H9 (cell line): ENCODE measurements at regions not wholly inside any gene's neighbourhood (a gene's known extent, or its start where the extent isn't known, plus 50 kb on each side); places are given as distances from the start of the nearest gene placed in this dataset.

Experiments used
- DNase-seq: peaks from one replicate; pipeline ENCODE4 v3.0.0-alpha.2; 2017
- H2AFZ ChIP-seq: one replicate; pipeline ENCODE4 v1.6.1; 2013; ENCODE audit warnings: mild to moderate bottlenecking, low read length, control low read depth, moderate library complexity
- H2AK5ac ChIP-seq: 2 replicates; pipeline ENCODE4 v1.6.1; 2013; ENCODE audit warnings: low read length, control low read depth, mixed read lengths; ENCODE audit not compliant: insufficient read length
- H2BK120ac ChIP-seq: one replicate; pipeline ENCODE4 v1.6.1; 2013; ENCODE audit warnings: low read depth, mild to moderate bottlenecking, low read length, control low read depth, inconsistent platforms; ENCODE audit not compliant: poor library complexity, severe bottlenecking
- H2BK12ac ChIP-seq: 2 replicates; pipeline ENCODE4 v1.6.1; 2013; ENCODE audit warnings: low read length, control low read depth, mixed read lengths, low read depth; ENCODE audit not compliant: insufficient read length
- H2BK15ac ChIP-seq: 2 replicates; pipeline ENCODE4 v1.6.1; 2013; ENCODE audit warnings: low read depth, low read length, control low read depth
- H2BK20ac ChIP-seq: one replicate; pipeline ENCODE4 v1.6.1; 2013; ENCODE audit warnings: low read depth, mild to moderate bottlenecking, low read length, control low read depth, inconsistent platforms; ENCODE audit not compliant: poor library complexity, severe bottlenecking
- H2BK5ac ChIP-seq: 2 replicates; pipeline ENCODE4 v1.6.1; 2013; ENCODE audit warnings: low read length, control low read depth, mixed read lengths; ENCODE audit not compliant: insufficient read length
- H3K14ac ChIP-seq: 2 replicates; pipeline ENCODE4 v1.6.1; 2013; ENCODE audit warnings: low read length, control low read depth; ENCODE audit not compliant: insufficient read depth
- H3K18ac ChIP-seq: 2 replicates; pipeline ENCODE4 v1.6.1; 2013; ENCODE audit warnings: low read depth, mild to moderate bottlenecking, mixed read lengths, low read length, control low read depth; ENCODE audit not compliant: insufficient read length
- H3K23ac ChIP-seq: 2 replicates; pipeline ENCODE4 v1.6.1; 2013; ENCODE audit warnings: low read length, control low read depth, mixed read lengths, low read depth; ENCODE audit not compliant: insufficient read length
- H3K23me2 ChIP-seq: 2 replicates; pipeline ENCODE4 v1.6.1; 2013; ENCODE audit warnings: low read depth, mild to moderate bottlenecking, mixed read lengths, low read length, control low read depth; ENCODE audit not compliant: insufficient read length, poor library complexity, severe bottlenecking
- H3K27ac ChIP-seq: 2 replicates; pipeline ENCODE4 v1.5.1; 2013; ENCODE audit warnings: low read length, control low read depth, mixed read lengths, low read depth; ENCODE audit not compliant: insufficient read length
- H3K27me3 ChIP-seq: 2 replicates; pipeline ENCODE4 v1.6.1; 2013; ENCODE audit warnings: low read length, control low read depth, inconsistent platforms; ENCODE audit not compliant: insufficient read depth
- H3K4ac ChIP-seq: 2 replicates; pipeline ENCODE4 v1.6.1; 2013; ENCODE audit warnings: low read depth, mild to moderate bottlenecking, control low read depth, inconsistent platforms, low read length, moderate library complexity
- H3K4me1 ChIP-seq: 2 replicates; pipeline ENCODE4 v1.6.1; 2013; ENCODE audit warnings: low read length, control low read depth, inconsistent platforms; ENCODE audit not compliant: insufficient read depth
- H3K4me2 ChIP-seq: 2 replicates; pipeline ENCODE4 v1.6.1; 2013; ENCODE audit warnings: low read length, control low read depth, mixed read lengths; ENCODE audit not compliant: insufficient read length, insufficient read depth
- H3K56ac ChIP-seq: 2 replicates; pipeline ENCODE4 v1.6.1; 2013; ENCODE audit warnings: low read depth, mild to moderate bottlenecking, mixed read lengths, low read length, control low read depth; ENCODE audit not compliant: insufficient read length
- H3K79me1 ChIP-seq: 2 replicates; pipeline ENCODE4 v1.6.1; 2013; ENCODE audit warnings: low read depth, mild to moderate bottlenecking, moderate library complexity, low read length, control low read depth, inconsistent platforms; ENCODE audit not compliant: insufficient read depth, poor library complexity, severe bottlenecking
- H3K79me2 ChIP-seq: 2 replicates; pipeline ENCODE4 v1.6.1; 2013; ENCODE audit warnings: low read length, control low read depth, inconsistent platforms; ENCODE audit not compliant: insufficient read depth
- H3K9ac ChIP-seq: 2 replicates; pipeline ENCODE4 v1.6.1; 2013; ENCODE audit warnings: low read length, control low read depth, mixed read lengths; ENCODE audit not compliant: insufficient read length; ENCODE audit errors: extremely low read depth
- H3K9me3 ChIP-seq: one replicate; pipeline ENCODE4 v1.6.1; 2013; ENCODE audit warnings: low read depth, low read length, inconsistent platforms; ENCODE audit not compliant: control insufficient read depth
- H3T11ph ChIP-seq: one replicate; pipeline ENCODE4 v1.6.1; 2013; ENCODE audit warnings: mild to moderate bottlenecking, low read length, control low read depth, inconsistent platforms
- H4K20me1 ChIP-seq: one replicate; pipeline ENCODE4 v1.6.1; 2013; ENCODE audit not compliant: control insufficient read depth, insufficient read length, insufficient read depth
- H4K5ac ChIP-seq: 2 replicates; pipeline ENCODE4 v1.6.1; 2013; ENCODE audit warnings: low read depth, mild to moderate bottlenecking, mixed read lengths, low read length, control low read depth; ENCODE audit not compliant: insufficient read length
- H4K8ac ChIP-seq: replicated peaks from 2 replicates; pipeline ENCODE4 v1.6.1; 2013; ENCODE audit warnings: low read length, control low read depth, mixed read lengths, low read depth; ENCODE audit not compliant: insufficient read length
- H4K91ac ChIP-seq: 2 replicates; pipeline ENCODE4 v1.6.1; 2013; ENCODE audit warnings: low read depth, mild to moderate bottlenecking, moderate library complexity, mixed read lengths, low read length, control low read depth; ENCODE audit not compliant: insufficient read length
- H3K27ac Mint-ChIP-seq, 3 experiments: 2 replicates in 2 of 3; 3 replicates in 1 of 3; pipeline ENCODE4 v1.8.0; 2020 to 2021; ENCODE audit warnings: mixed read lengths in 3 of 3, mild to moderate bottlenecking in 1 of 3, moderate library complexity in 1 of 3
- H3K27me3 Mint-ChIP-seq: 2 replicates; pipeline ENCODE4 v1.8.0; 2021; ENCODE audit warnings: low read depth, mild to moderate bottlenecking, moderate library complexity, mixed read lengths
- H3K36me3 Mint-ChIP-seq, 3 experiments: 2 replicates in 2 of 3; 3 replicates in 1 of 3; pipeline ENCODE4 v1.8.0; 2020 to 2021; ENCODE audit warnings: low read depth in 3 of 3, mixed read lengths in 3 of 3; ENCODE audit not compliant: insufficient read depth in 1 of 3
- H3K4me1 Mint-ChIP-seq, 2 experiments: 2 replicates each; pipeline ENCODE4 v1.8.0; 2020; ENCODE audit warnings: mixed read lengths in 2 of 2
- H3K4me3 Mint-ChIP-seq, 2 experiments: 2 replicates in 1 of 2; 3 replicates in 1 of 2; pipeline ENCODE4 v1.8.0; 2020 to 2021; ENCODE audit warnings: mild to moderate bottlenecking in 2 of 2, mixed read lengths in 2 of 2, moderate library complexity in 1 of 2
- H3K9me3 Mint-ChIP-seq, 2 experiments: 2 replicates in 1 of 2; 3 replicates in 1 of 2; pipeline ENCODE4 v1.8.0; 2020; ENCODE audit warnings: mild to moderate bottlenecking in 2 of 2, mixed read lengths in 2 of 2, moderate library complexity in 1 of 2
- CTCF ChIP-seq: fragments of 200-600 bp; sonication (generic); conservative IDR thresholded peaks from 3 replicates; pipeline ENCODE4 v1.8.0; 2021; ENCODE audit warnings: antibody characterized with exemption, mild to moderate bottlenecking

GRCh38 chr16:72468582-72468981 is 296.6 kb upstream of the PMFBP1 start:
- no peak overlapping the region for H3T11ph ChIP-seq
- Mint-ChIP-seq H3K4me1 (peaks cover 3 to 6% of the 10 kb centered on the region in 2 experiments; a peak in 2 of 4 replicates), H3K36me3 (no peaks in the 10 kb centered on the region), H3K9me3 (peaks cover 0 to 2% of the 10 kb centered on the region in 2 experiments; a peak in 1 of 5 replicates), H3K27me3 (no peaks in the 10 kb centered on the region), H3K27ac (no peak overlapping the region), H3K4me3 (no peak overlapping the region)
- no peak overlapping the region for H3K4ac ChIP-seq
- no peak overlapping the region for H2BK5ac ChIP-seq
- no peak overlapping the region for H3K27ac ChIP-seq
- no peak overlapping the region for H4K5ac ChIP-seq
- H4K20me1 ChIP-seq = no peaks in the 10 kb centered on the region
- no peaks in the 10 kb centered on the region for H3K23me2 ChIP-seq
- H3K23ac ChIP-seq = no peak overlapping the region
- H3K9me3 ChIP-seq = no peaks in the 10 kb centered on the region
- H2BK15ac ChIP-seq = no peak overlapping the region
- H4K91ac ChIP-seq = no peak overlapping the region
- H3K79me1 ChIP-seq = no peaks in the 10 kb centered on the region
- H3K4me1 ChIP-seq = no peaks in the 10 kb centered on the region
- no peak overlapping the region for H2AFZ ChIP-seq
- no peaks in the 10 kb centered on the region for H3K27me3 ChIP-seq
- H3K18ac ChIP-seq = no peak overlapping the region
- no peak overlapping the region for H3K4me2 ChIP-seq
- H3K14ac ChIP-seq = no peak overlapping the region
- H4K8ac ChIP-seq = no peak overlapping the region
- H2AK5ac ChIP-seq = no peak overlapping the region
- no peak overlapping the region for H2BK120ac ChIP-seq
- H2BK20ac ChIP-seq = no peak overlapping the region
- no peak overlapping the region for H3K9ac ChIP-seq
- no peaks in the 10 kb centered on the region for H3K79me2 ChIP-seq
- no peak overlapping the region for H2BK12ac ChIP-seq
- TF ChIP-seq CTCF = no peak
- no peak overlapping the region for H3K56ac ChIP-seq
- no peak for DNase-seq
